Fibroblast of peridontal ligament (primary cell): ENCODE measurements at regions not wholly inside any gene's neighbourhood (a gene's known extent, or its start where the extent isn't known, plus 50 kb on each side); places are given as distances from the start of the nearest gene placed in this dataset.
A peak's percentile ranks its signal among the peaks of the same experiment; 100 is the strongest.

Source experiments
- DNase-seq: peaks from one replicate; pipeline ENCODE4 v3.0.0-alpha.2; 2010; ENCODE audit errors: extremely low read depth

DNA sequence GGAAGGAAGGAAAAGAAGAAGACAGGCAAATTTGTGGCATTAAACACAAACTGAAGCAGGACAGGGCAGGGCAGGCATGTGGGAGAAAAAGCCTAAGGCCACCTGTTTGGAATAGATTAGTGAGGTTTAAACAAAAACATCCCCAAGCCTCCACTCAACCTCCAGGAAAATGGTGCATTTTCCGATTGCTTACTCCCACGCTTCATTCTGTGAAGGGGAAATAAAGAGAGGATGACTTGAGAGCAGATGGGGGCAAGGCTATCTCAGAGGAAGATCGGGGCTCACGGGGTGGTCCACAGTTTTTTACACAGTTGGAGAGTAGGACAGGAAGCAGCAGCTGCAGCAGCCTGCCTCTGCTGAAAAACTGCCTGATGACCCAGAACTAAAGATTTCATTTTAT lies 250.9 kb downstream of the DUSP6 start:
- no peak for DNase-seq

DNA sequence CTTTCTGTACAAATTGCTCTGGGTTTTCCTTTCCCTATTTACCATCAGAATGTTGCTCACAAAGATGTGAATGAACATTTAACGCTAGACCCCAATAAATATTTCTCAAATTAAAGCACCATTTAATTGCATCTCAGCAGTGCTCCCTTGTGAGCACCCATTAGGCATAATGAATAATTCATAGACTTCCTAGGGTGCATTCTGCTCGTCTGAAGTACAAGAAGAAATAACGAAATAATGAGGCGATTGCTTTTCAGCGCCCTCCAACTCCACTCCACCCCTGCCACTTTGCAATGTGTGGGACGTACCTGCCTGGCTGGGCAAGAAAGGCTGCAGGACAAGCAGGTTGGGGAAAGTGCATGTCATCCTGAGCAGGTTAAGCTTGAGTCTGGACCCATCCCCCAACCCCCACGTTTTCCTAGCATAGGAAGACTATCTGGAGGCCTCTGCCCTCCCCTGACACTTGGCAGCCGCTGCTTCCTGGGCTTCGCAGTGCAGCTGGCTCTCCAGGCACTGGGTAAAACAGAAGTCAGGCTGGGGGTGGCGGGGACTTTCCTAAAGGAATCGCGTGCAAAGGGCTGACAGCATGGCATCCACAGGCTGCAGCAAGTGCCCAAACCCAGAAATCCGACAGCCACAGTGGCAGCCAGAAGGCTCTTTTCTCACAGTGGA lies 253.7 kb downstream of the DUSP6 start:
- DNase-seq, result no peak

DNA sequence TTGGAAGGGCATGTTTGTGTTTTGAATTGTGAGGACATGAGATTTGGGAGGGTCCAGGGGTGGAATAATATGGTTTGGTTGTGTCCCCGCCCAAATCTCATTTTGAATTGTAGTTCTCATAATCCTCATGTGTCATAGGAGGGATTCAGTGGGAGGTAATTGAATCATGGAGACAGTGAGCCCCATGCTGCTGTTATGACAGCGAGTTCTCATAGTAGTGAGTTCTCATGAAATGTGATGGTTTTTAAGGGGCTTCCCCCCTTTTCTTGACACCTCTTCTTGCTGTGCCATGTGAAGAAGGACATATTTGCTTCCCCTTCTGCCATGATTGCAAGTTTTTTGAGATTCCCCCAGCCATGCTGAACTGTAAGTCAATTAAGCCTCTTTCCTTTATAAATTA lies 260.0 kb downstream of the DUSP6 start:
- DNase-seq, result no peak

GRCh38 chr12:89091293-89091841 lies 260.9 kb downstream of the DUSP6 start:
- DNase-seq, result no peak

DNA sequence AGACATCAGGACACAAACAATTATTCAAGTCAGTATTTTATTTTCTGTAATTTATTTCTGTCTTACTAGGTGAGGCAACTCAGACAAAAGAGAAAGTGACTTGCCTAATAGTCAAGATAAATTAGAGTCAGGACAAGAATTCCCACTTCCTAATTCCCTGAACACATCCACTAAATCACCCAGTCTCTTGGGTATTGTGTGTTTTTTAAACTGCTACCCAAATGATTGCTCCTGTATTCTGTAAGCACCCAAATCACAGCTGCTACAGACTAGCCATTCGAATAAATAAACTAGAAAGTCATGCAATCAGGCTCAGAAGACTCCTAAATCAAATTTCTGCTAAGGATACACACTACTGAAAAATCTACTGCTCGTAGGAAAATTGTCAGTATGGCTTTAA lies 263.0 kb downstream of the DUSP6 start:
- no peak for DNase-seq

GRCh38 chr12:89087876-89088275 lies 264.4 kb downstream of the DUSP6 start:
- no peak for DNase-seq

GRCh38 chr12:89087149-89087825 lies 265.0 kb downstream of the DUSP6 start:
- no peak for DNase-seq

- no peak for DNase-seq
These were observed 266.9 kb downstream of the DUSP6 start for GRCh38 chr12:89085421-89085820.

DNA sequence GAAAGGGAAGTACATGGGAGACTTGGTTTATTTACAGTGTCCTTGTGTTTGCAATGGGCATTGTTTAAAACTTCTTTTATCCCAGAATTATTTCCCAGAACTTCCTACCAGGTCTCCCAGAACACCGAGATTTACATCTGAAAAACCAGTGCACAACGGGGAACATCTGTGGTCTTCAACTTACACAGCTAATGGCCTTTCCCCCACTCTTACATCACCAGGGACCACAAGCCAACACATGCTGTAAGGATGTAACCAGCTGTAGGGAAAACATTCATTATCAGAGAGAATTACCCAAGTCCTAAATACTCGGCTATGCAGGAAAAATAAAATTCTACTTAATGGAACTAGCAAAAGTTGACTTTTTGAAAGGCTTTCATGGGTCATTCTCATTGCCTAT lies 267.6 kb downstream of the DUSP6 start:
- peak; percentile 68 for DNase-seq

DNA sequence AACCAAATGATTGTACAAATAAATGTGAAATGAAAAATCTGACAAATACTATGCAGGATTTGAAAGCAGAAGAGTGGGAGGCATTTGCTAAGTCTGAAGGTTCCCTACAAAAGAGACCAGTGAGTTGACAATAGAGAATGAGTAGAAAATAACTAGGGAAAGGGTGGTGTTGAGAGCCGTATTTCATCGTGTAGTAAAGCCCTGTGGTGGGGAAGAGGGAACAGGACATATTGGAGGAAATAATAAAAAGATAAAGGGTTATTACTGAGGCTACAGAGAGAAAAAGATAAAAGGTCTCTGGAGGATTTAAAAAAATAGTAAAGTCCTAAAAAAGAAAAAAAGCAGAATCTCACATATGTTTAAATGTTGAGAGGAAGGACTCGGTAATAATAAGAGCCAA lies 268.8 kb downstream of the DUSP6 start:
- no peak for DNase-seq

DNA sequence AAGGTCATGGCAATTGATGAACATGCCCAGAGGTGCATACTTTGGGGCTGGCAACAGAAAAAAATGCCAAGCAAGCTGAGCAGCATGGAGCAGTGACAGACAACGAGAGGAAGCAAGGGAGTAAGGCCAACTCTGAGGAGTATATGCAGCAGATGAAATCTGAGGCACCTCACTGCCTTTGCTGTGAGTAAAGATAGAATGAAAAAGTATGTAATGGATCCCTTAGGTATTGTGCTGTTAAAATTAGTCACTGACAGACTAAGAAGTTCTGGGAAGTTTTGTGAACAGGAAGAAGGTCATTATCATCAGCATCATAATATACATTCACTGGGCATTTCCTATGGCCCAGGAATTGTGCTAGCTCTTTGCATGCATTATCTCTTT lies 269.9 kb downstream of the DUSP6 start:
- DNase-seq, result no peak

GRCh38 chr12:89081719-89082369 lies 270.5 kb downstream of the DUSP6 start:
- no peak for DNase-seq

DNA sequence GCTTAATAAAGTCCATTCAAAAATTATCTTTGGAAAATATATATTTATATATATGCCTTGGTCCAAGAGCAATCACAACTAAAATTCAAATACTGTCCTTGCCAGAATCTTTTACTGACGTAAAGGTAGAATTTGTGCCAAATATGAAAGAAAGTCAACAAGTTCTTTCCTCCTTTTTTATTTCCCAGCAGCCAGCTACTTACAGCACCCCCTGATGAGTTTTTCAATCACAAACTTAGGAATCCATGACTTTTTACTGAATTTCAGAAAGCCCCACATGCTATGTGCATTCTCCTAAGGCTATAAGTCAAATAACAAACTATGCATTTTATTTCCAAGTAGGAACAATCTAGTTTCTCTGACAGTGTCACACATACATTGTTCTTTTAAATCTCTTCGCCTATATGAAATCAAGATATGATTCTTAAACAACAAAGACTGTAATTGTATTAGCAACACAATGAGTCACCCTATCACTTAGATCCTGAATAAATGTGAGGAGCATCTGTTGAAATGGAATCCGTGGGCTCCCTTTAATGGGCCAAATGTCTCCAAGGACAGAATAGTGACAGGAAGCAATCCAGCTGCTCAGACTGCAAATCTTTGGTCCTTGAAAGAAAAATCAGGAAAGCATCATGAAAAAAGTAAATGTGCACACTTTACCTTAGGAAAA lies 271.4 kb downstream of the DUSP6 start:
- DNase-seq, result no peak

DNA sequence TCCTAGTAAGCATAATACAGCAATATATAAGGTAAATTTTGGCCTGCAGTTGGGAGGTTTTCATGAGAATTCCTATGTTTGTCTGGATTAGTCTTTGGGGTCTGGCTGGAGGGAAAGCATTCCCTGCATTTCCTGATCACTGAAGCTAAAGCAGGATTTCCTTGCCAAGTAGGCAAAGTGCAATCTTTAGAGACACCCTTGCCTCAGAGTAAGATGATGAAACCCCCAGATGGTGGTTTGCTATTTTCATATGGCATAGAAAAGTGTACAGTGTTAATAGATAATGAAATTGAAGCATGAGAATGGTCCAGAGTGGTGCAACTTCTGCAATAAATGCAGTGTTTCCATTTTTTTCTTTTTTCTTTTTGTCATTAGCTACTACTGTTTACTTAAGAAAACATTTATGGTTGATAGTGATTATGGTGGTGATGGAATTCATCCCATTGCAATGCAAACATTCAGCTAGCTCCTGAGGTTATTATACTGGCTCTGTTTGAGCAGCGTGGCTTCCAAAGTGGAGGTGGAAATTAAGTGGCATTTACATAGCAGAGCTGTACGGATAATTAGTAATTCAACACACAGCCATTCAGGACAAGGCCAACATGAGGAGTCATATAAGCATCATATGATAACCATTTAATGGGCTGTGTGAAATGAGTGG lies 276.3 kb downstream of the DUSP6 start:
- peak; percentile 78 for DNase-seq

GRCh38 chr12:89073659-89074058 lies 278.6 kb downstream of the DUSP6 start:
- DNase-seq, result no peak

GRCh38 chr12:89073027-89073398 lies 279.3 kb downstream of the DUSP6 start:
- DNase-seq, result peak; percentile 99

GRCh38 chr12:89072294-89073026 lies 279.8 kb downstream of the DUSP6 start:
- DNase-seq, result no peak

DNA sequence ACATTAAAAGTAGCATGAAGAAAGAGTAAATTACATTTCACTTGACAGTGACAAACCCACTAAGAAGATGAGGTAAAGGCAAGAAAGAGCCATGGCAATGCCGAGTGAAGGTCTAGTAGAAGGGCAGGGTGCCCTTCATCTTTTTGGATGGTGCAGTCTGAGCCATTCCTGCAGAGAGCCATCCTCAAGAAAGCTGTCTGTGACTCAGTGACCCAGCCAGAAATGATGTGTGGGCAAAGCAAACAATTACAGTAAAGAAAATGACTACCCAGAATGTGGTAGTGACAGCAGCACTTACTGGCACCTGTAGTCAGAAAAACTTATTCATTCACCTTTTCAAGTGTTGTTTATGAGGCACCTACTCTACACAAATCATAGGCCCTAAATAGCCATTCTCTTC lies 281.7 kb downstream of the DUSP6 start:
- no peak for DNase-seq

- no peak for DNase-seq
These were observed 282.9 kb downstream of the DUSP6 start for GRCh38 chr12:89069431-89069830.

DNA sequence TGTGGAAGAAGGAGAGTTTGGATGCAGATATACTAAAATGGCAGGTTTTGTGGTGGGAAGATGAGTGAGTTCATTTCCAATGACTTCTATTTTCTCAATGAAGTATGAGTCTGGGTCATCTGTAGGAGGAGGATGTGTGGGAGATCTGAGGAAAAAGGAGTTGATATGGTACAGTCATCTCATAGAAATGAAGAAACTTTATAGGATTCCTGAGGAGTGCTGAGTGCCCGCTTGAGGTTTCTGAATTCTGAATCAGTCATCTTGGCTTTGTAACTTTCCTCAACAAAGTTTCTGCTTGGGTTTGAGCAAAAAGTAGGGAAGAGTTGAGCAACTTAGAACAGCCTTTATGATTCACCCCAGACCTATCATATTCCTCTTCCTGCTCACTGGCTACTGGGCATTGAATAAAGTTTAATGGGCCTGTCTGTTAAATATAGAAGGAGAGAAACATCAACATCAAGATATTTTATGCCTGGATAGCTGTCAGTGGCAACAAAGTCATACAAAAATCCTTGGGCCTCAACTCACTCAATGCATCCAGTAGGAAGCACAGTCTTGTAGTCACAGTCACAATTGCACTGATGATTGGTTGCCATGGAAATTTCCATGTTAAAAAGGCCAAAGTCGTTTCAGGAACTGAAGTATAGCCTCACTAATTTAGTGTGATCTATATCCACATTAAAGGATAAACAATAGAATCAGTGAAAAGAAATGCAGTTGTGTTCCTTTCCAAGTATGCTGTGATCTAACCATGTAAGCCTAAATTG lies 284.7 kb downstream of the DUSP6 start:
- DNase-seq, result peak; percentile 89
